H1 (cell line): ENCODE measurements at regions not wholly inside any gene's neighbourhood (a gene's known extent, or its start where the extent isn't known, plus 50 kb on each side); places are given as distances from the start of the nearest gene placed in this dataset.

Source experiments
- CTCF ChIA-PET: fragments of 300-600 bp; sonication (Branson Sonifier 250); formaldehyde crosslinking; loops from one replicate; lab custom pipeline; 2021; ENCODE audit not compliant: partially characterized antibody; lab: Charles Lee
- POLR2A ChIA-PET: fragments of 300-600 bp; sonication (Branson Sonifier 250); formaldehyde crosslinking; loops from one replicate; lab custom pipeline; 2021; ENCODE audit warnings: inconsistent platforms; ENCODE audit not compliant: partially characterized antibody; lab: Charles Lee
- DNase-seq, 2 experiments: peaks; one replicate each; pipeline versions ENCODE4 v3.0.0 to v3.0.0-alpha.2; 2010 to 2022; ENCODE audit warnings: low spot score in 2 of 2, low read depth in 1 of 2, mixed read lengths in 1 of 2
- FAIRE-seq: peaks from 2 replicates; lab custom pipeline; 2011; peaks lifted over from hg19 to GRCh38; lab: Jason Lieb, UNC
- H2AFZ ChIP-seq: 2 replicates; pipeline ENCODE4 v1.8.1; 2012; ENCODE audit warnings: low read length, inconsistent platforms
- H2AK5ac ChIP-seq: 2 replicates; pipeline ENCODE4 v1.6.1; 2013; ENCODE audit warnings: low read depth, low read length
- H2BK120ac ChIP-seq: replicated peaks from 2 replicates; pipeline ENCODE3; 2013; ENCODE audit warnings: low read depth, low read length, inconsistent platforms
- H2BK12ac ChIP-seq: 2 replicates; pipeline ENCODE4 v1.6.1; 2013; ENCODE audit warnings: low read depth, low read length
- H2BK15ac ChIP-seq: 2 replicates; pipeline ENCODE4 v1.6.1; 2013; ENCODE audit warnings: low read length
- H2BK20ac ChIP-seq: 2 replicates; pipeline ENCODE4 v1.6.1; 2013; ENCODE audit warnings: low read length
- H2BK5ac ChIP-seq: 2 replicates; pipeline ENCODE4 v1.6.1; 2013; ENCODE audit warnings: low read depth, low read length
- H3K14ac ChIP-seq: 2 replicates; pipeline ENCODE4 v1.6.1; 2013; ENCODE audit warnings: inconsistent platforms; ENCODE audit not compliant: insufficient read length
- H3K18ac ChIP-seq: 2 replicates; pipeline ENCODE4 v1.6.1; 2013; ENCODE audit warnings: low read length; ENCODE audit errors: extremely low read depth
- H3K23ac ChIP-seq: 2 replicates; pipeline ENCODE4 v1.6.1; 2013; ENCODE audit warnings: inconsistent platforms; ENCODE audit not compliant: insufficient read length
- H3K23me2 ChIP-seq: 2 replicates; pipeline ENCODE4 v1.6.1; 2013; ENCODE audit warnings: low read depth, low read length
- H3K27ac ChIP-seq: 2 replicates; pipeline ENCODE4 v1.6.1; 2011; ENCODE audit warnings: low read depth, low read length, inconsistent platforms
- H3K27me3 ChIP-seq, 4 experiments: replicated peaks in 1 of 4; 1 replicate in 1 of 4; 2 replicates in 3 of 4; pipeline versions ENCODE4 v1.6.1 to v1.8.1; 2011 to 2013; ENCODE audit warnings: low read length in 3 of 4, mild to moderate bottlenecking in 3 of 4, inconsistent platforms in 2 of 4, mixed read lengths in 2 of 4, moderate library complexity in 1 of 4; ENCODE audit not compliant: control insufficient read depth in 3 of 4, insufficient read depth in 3 of 4; ENCODE audit errors: extremely low read depth in 1 of 4
- H3K36me3 ChIP-seq, 4 experiments: 2 replicates each; pipeline versions ENCODE4 v1.6.1 to v1.8.1; 2011 to 2013; ENCODE audit warnings: mild to moderate bottlenecking in 4 of 4, low read length in 3 of 4, moderate library complexity in 2 of 4, control low read depth in 1 of 4, inconsistent platforms in 1 of 4; ENCODE audit not compliant: insufficient read depth in 4 of 4, control insufficient read depth in 2 of 4
- H3K4ac ChIP-seq: replicated peaks from 2 replicates; pipeline ENCODE3; 2013; ENCODE audit warnings: low read length, low read depth, mixed read lengths, inconsistent platforms; ENCODE audit not compliant: insufficient read length
- H3K4me1 ChIP-seq, 4 experiments: replicated peaks in 1 of 4; 1 replicate in 1 of 4; 2 replicates in 3 of 4; pipeline versions ENCODE4 v1.6.1 to v1.8.1; 2011 to 2013; ENCODE audit warnings: low read length in 3 of 4, inconsistent platforms in 2 of 4, mixed read lengths in 1 of 4; ENCODE audit not compliant: insufficient read depth in 4 of 4, control insufficient read depth in 3 of 4
- H3K4me2 ChIP-seq, 2 experiments: 2 replicates each; pipeline versions ENCODE4 v1.6.1 to v1.8.1; 2011 to 2013; ENCODE audit warnings: low read depth in 2 of 2, low read length in 2 of 2, control low read depth in 1 of 2, inconsistent platforms in 1 of 2, mild to moderate bottlenecking in 1 of 2; ENCODE audit not compliant: insufficient read depth in 1 of 2
- H3K4me3 ChIP-seq, 4 experiments: fragments of 200-600, 300-600 bp in 1 of 4; sonication (generic), shearing (Covaris generic), sonication (Bioruptor Twin) in 1 of 4; 2 replicates each; pipeline versions ENCODE4 v1.5.1 to v1.8.1; 2011 to 2016; ENCODE audit warnings: low read length in 4 of 4, low read depth in 3 of 4, control low read depth in 2 of 4, inconsistent platforms in 2 of 4, mild to moderate bottlenecking in 2 of 4, mixed read lengths in 1 of 4, moderate library complexity in 1 of 4; ENCODE audit not compliant: insufficient read depth in 2 of 4; ENCODE audit errors: extremely low read depth in 1 of 4
- H3K56ac ChIP-seq: replicated peaks from 2 replicates; pipeline ENCODE3; 2013; ENCODE audit warnings: low read depth, mild to moderate bottlenecking, mixed read lengths, low read length, inconsistent platforms; ENCODE audit not compliant: insufficient read length
- H3K79me1 ChIP-seq: 2 replicates; pipeline ENCODE4 v1.6.1; 2013; ENCODE audit warnings: low read depth, low read length, control low read depth
- H3K79me2 ChIP-seq, 2 experiments: 2 replicates each; pipeline versions ENCODE4 v1.6.1 to v1.8.1; 2012 to 2013; ENCODE audit warnings: low read length in 2 of 2, mild to moderate bottlenecking in 2 of 2, inconsistent platforms in 1 of 2; ENCODE audit not compliant: insufficient read depth in 2 of 2, control insufficient read depth in 1 of 2
- H3K9ac ChIP-seq, 4 experiments: replicated peaks in 1 of 4; 1 replicate in 1 of 4; 2 replicates in 3 of 4; pipeline versions ENCODE4 v1.6.1 to v1.8.1; 2011 to 2013; ENCODE audit warnings: low read depth in 3 of 4, low read length in 3 of 4, control low read depth in 2 of 4, mild to moderate bottlenecking in 2 of 4, moderate library complexity in 2 of 4, inconsistent platforms in 1 of 4; ENCODE audit errors: extremely low read depth in 1 of 4
- H3K9me3 ChIP-seq, 2 experiments: 2 replicates each; pipeline versions ENCODE4 v1.6.1 to v1.8.1; 2012 to 2013; ENCODE audit warnings: mild to moderate bottlenecking in 2 of 2, moderate library complexity in 2 of 2, control low read depth in 1 of 2, inconsistent platforms in 1 of 2, low read depth in 1 of 2, low read length in 1 of 2, mixed read lengths in 1 of 2; ENCODE audit not compliant: insufficient read depth in 2 of 2
- H4K20me1 ChIP-seq, 2 experiments: replicated peaks in 1 of 2; 2 replicates each; pipeline versions ENCODE3 to v1.8.1; 2011 to 2013; ENCODE audit warnings: inconsistent platforms in 2 of 2, low read length in 2 of 2, mild to moderate bottlenecking in 1 of 2; ENCODE audit not compliant: insufficient read depth in 2 of 2, control insufficient read depth in 1 of 2
- H4K5ac ChIP-seq: 2 replicates; pipeline ENCODE4 v1.6.1; 2013; ENCODE audit warnings: low read length, low read depth, mixed read lengths, inconsistent platforms; ENCODE audit not compliant: insufficient read length
- H4K8ac ChIP-seq: 2 replicates; pipeline ENCODE4 v1.8.0; 2013; ENCODE audit warnings: mild to moderate bottlenecking, moderate library complexity, low read length, inconsistent platforms; ENCODE audit not compliant: insufficient read depth; ENCODE audit errors: extremely low read depth
- H4K91ac ChIP-seq: replicated peaks from 2 replicates; pipeline ENCODE3; 2013; ENCODE audit warnings: low read length, mixed read lengths, inconsistent platforms; ENCODE audit not compliant: insufficient read length
- ASH2L ChIP-seq: fragments of 200-600, 300-600 bp; sonication (generic); IDR thresholded peaks from one replicate; pipeline ENCODE4 v1.7.1; 2017; ENCODE audit warnings: low read length
- CTBP2 ChIP-seq: IDR thresholded peaks from 2 replicates; pipeline ENCODE4 v1.7.0; 2011; ENCODE audit warnings: borderline replicate concordance, mild to moderate bottlenecking, moderate library complexity, mixed read lengths, low read length; ENCODE audit not compliant: insufficient read depth, insufficient read length
- GTF2F1 ChIP-seq: IDR thresholded peaks from 2 replicates; pipeline ENCODE4 v1.6.1; 2012; ENCODE audit warnings: low read depth, low read length, improper control_type of control experiment, borderline replicate concordance
- TAF1 ChIP-seq: IDR thresholded peaks from 2 replicates; pipeline ENCODE4 v1.6.1; 2011; ENCODE audit warnings: mild to moderate bottlenecking, low read depth, low read length
- WGBS, 2 experiments: shearing (Covaris generic) in 1 of 2; methylation state at CpG; one replicate each; pipeline versions ENCODE4 v1.1.6 to v1.1.7; 2013 to 2015; ENCODE audit warnings: low lambda C conversion rate in 2 of 2, mixed read lengths in 2 of 2, inconsistent platforms in 1 of 2, low coverage in 1 of 2, missing lambda C conversion rate in 1 of 2; ENCODE audit not compliant: insufficient replicate concordance in 2 of 2, insufficient coverage in 1 of 2, insufficient read length in 1 of 2; ENCODE audit errors: extremely low coverage in 1 of 2, missing lambda C conversion rate in 1 of 2; 5-methylcytosine and 5-hydroxymethylcytosine counted together

- Histone ChIP-seq H3K4me3 (no peak overlapping the region), H3K4ac (no peak overlapping the region), H3K23ac (no peak overlapping the region), H3K79me2 (no peaks in the 10 kb centered on the region), H2BK120ac (no peak overlapping the region), H3K4me1 (no peaks in the 10 kb centered on the region), H4K91ac (no peak overlapping the region), H3K27ac (no peak overlapping the region), H2BK15ac (no peak overlapping the region), H3K36me3 (no peaks in the 10 kb centered on the region), H3K23me2 (no peaks in the 10 kb centered on the region), H2AK5ac (no peak overlapping the region), H3K14ac (no peak overlapping the region), H3K9me3 (no peaks in the 10 kb centered on the region), H2BK12ac (no peak overlapping the region), H3K79me1 (no peaks in the 10 kb centered on the region), H4K20me1 (no peaks in the 10 kb centered on the region), H2BK5ac (no peak overlapping the region), H3K9ac (no peak overlapping the region), H4K5ac (no peak overlapping the region), H4K8ac (no peak overlapping the region), H3K18ac (no peak overlapping the region), H3K27me3 (no peaks in the 10 kb centered on the region), H2AFZ (no peak overlapping the region), H3K56ac (no peak overlapping the region), H2BK20ac (no peak overlapping the region), H3K4me2 (no peak overlapping the region)
- no peak for TF ChIP-seq CTBP2
- no peak for TF ChIP-seq TAF1
- TF ChIP-seq GTF2F1 = no peak
- no peak for TF ChIP-seq ASH2L
- DNase-seq = no peak
- POLR2A ChIA-PET = no interaction called here
- CTCF ChIA-PET = interaction anchor here (1.7 kb wide), 1 partner anchor 23 kb away, joined by 4 read pairs; no protein-coding TSS in a partner anchor
- FAIRE-seq = no peak
- WGBS, 2 experiments = 91% methylated on average over 4 of the region's 4 CpGs; no CpG with 5 or more reads in 1 of the 2 experiments
Observed at GRCh38 chr7:33813331-33813730, 92.0 kb upstream of the BMPER start.
